ENCODE measurements at regions not wholly inside any gene's neighbourhood (a gene's known extent, or its start where the extent isn't known, plus 50 kb on each side); places are given as distances from the start of the nearest gene placed in this dataset.

DNA sequence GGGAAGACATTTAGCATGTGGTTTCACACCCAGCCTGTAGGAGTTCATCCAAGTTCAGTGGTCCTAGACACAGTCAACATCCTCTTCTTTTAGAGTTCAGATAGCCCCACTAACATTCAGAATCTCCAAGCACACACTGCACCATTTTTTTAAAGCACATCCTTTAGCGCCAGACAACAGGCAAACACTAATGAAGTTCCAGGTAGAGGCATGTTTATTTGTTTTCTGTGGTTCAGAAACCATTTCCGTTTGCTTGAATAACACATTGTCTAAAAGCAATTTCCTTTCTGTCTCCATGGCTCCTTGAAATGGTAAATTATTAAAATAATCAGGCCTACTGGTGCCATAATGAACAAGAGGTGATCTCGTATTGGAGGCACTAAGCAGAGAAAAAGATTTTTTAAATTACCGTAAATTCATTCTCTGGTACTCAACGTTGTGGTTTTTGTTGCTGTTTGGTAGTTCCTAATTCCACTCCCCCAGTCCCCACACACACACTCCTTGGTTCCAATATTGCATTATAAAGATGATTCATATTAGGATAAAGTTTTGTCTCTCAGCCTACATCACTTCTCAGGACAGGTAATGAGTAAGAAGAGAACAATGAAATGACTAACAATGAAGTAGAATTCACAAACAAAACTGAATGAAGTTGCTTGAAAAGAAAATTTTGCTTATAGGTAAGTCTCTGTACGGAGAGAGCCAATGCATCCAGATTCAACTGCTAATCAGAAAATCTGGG lies 153.1 kb downstream of the PCSK1 start:
- ATAC-seq (peak; percentile 57 to 66; a peak in 3 of 6 replicates), DNase-seq (ENCODE audit: low read depth in 1 of 2, low spot score in 1 of 2) (peak; percentile 10 to 11), FAIRE-seq (no peak)
- 0 out of 4 replicates have a peak, but pooled peaks of 1 of the 2 experiments have one; percentile 10 for TF ChIP-seq CEBPB (IDR thresholded peaks at IDR 0.05)
- TF ChIP-seq FOSL2 (IDR thresholded peaks at IDR 0.05), result peak; percentile 68
- peak; percentile 57 for TF ChIP-seq FOSL2 (CRISPR knock-in tag; IDR thresholded peaks at IDR 0.05)
- TF ChIP-seq, protein P1, sequence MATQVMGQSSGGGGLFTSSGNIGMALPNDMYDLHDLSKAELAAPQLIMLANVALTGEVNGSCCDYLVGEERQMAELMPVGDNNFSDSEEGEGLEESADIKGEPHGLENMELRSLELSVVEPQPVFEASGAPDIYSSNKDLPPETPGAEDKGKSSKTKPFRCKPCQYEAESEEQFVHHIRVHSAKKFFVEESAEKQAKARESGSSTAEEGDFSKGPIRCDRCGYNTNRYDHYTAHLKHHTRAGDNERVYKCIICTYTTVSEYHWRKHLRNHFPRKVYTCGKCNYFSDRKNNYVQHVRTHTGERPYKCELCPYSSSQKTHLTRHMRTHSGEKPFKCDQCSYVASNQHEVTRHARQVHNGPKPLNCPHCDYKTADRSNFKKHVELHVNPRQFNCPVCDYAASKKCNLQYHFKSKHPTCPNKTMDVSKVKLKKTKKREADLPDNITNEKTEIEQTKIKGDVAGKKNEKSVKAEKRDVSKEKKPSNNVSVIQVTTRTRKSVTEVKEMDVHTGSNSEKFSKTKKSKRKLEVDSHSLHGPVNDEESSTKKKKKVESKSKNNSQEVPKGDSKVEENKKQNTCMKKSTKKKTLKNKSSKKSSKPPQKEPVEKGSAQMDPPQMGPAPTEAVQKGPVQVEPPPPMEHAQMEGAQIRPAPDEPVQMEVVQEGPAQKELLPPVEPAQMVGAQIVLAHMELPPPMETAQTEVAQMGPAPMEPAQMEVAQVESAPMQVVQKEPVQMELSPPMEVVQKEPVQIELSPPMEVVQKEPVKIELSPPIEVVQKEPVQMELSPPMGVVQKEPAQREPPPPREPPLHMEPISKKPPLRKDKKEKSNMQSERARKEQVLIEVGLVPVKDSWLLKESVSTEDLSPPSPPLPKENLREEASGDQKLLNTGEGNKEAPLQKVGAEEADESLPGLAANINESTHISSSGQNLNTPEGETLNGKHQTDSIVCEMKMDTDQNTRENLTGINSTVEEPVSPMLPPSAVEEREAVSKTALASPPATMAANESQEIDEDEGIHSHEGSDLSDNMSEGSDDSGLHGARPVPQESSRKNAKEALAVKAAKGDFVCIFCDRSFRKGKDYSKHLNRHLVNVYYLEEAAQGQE (IDR thresholded peaks at IDR 0.05), result no peak
- no peak for TF ChIP-seq EHF (CRISPR knock-in tag; IDR thresholded peaks at IDR 0.05)
- TF ChIP-seq HDAC2 (IDR thresholded peaks at IDR 0.05), result no peak
- TF ChIP-seq CHD4 (IDR thresholded peaks at IDR 0.05; ENCODE audit: borderline replicate concordance), result no peak
- TF ChIP-seq, protein P2, sequence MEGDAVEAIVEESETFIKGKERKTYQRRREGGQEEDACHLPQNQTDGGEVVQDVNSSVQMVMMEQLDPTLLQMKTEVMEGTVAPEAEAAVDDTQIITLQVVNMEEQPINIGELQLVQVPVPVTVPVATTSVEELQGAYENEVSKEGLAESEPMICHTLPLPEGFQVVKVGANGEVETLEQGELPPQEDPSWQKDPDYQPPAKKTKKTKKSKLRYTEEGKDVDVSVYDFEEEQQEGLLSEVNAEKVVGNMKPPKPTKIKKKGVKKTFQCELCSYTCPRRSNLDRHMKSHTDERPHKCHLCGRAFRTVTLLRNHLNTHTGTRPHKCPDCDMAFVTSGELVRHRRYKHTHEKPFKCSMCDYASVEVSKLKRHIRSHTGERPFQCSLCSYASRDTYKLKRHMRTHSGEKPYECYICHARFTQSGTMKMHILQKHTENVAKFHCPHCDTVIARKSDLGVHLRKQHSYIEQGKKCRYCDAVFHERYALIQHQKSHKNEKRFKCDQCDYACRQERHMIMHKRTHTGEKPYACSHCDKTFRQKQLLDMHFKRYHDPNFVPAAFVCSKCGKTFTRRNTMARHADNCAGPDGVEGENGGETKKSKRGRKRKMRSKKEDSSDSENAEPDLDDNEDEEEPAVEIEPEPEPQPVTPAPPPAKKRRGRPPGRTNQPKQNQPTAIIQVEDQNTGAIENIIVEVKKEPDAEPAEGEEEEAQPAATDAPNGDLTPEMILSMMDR (IDR thresholded peaks at IDR 0.05), result no peak
- peak; percentile 68 for TF ChIP-seq JUNB (IDR thresholded peaks at IDR 0.05)
- TF ChIP-seq TP53 (CRISPR knock-in tag; IDR thresholded peaks at IDR 0.05), result no peak
- TF ChIP-seq, protein P3, sequence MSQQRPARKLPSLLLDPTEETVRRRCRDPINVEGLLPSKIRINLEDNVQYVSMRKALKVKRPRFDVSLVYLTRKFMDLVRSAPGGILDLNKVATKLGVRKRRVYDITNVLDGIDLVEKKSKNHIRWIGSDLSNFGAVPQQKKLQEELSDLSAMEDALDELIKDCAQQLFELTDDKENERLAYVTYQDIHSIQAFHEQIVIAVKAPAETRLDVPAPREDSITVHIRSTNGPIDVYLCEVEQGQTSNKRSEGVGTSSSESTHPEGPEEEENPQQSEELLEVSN (IDR thresholded peaks at IDR 0.05; ENCODE audit: borderline replicate concordance, low read depth), result no peak
- peak overlapping the region; percentile 19; the same call in 2 of the 3 replicates for H3K4me2 ChIP-seq
- H3K4me1 ChIP-seq, result peaks cover 12% of the 10 kb centered on the region
- no peaks in the 10 kb centered on the region for H3K9me3 ChIP-seq
- no peak overlapping the region for H3K4me3 ChIP-seq
- POLR2A ChIA-PET, result no interaction called here
- 64% methylated on average over 6 of the region's 6 CpGs for WGBS (ENCODE audit: missing lambda C conversion rate)
- H3K27ac ChIP-seq, result peak overlapping the region in 1 of 2 experiments; percentile 22; a peak in 2 of 6 replicates
- CTCF ChIA-PET, result interaction anchor here (0.6 to 1.6 kb wide), 3 partner anchors 20 to 354 kb away, joined by 3 read pairs; no protein-coding TSS in a partner anchor

DNA sequence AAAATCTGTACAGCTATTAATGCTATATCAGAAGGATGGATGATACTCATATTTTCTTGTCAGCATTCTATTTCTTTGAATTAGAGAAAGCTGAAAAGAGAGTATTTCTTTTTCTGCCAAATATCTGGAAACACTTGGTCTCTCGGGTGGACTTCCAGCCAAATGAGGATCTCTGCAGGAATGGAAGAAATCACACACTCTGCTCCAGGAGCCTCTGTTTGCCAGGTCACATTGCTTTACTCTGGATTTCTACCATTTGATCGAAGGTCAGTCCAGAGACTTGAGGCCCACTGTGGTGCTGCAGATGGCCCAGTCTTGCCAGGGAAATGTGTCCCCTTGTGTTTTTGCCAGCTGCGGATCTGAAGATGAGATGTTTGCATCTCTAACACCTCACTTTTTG lies 154.1 kb downstream of the PCSK1 start:
- H3K4me3 ChIP-seq, result no peak overlapping the region
- H3K4me2 ChIP-seq, result no peak overlapping the region
- H3K4me1 ChIP-seq, result peaks cover 12% of the 10 kb centered on the region
- H3K9me3 ChIP-seq, result no peaks in the 10 kb centered on the region
- FAIRE-seq (no peak), DNase-seq (ENCODE audit: low read depth in 1 of 2, low spot score in 1 of 2) (no peak), ATAC-seq (no peak)
- 93% methylated on average over 3 of the region's 3 CpGs for WGBS (ENCODE audit: missing lambda C conversion rate)
- ChIA-PET POLR2A (no interaction called here), CTCF (interaction anchor here (0.5 to 1.6 kb wide), 3 partner anchors 19 to 64 kb away, joined by 3 read pairs; no protein-coding TSS in a partner anchor)
- no peak overlapping the region for H3K27ac ChIP-seq
- TF ChIP-seq EHMT2 (IDR thresholded peaks at IDR 0.05; ENCODE audit: low read depth) (no peak), TFCP2L1 (CRISPR knock-in tag; IDR thresholded peaks at IDR 0.05) (no peak), ZC3H11A (IDR thresholded peaks at IDR 0.05) (no peak), ESRRA (IDR thresholded peaks at IDR 0.05; ENCODE audit: borderline replicate concordance, low read length) (no peak), KDM1A (IDR thresholded peaks at IDR 0.05; ENCODE audit: low read depth) (no peak), CBX8 (IDR thresholded peaks at IDR 0.05) (no peak), MAZ (IDR thresholded peaks at IDR 0.05; ENCODE audit: borderline replicate concordance, low read depth, low read length) (no peak), MAFK (IDR thresholded peaks at IDR 0.05; ENCODE audit: partially characterized antibody) (no peak), EHF (CRISPR knock-in tag; IDR thresholded peaks at IDR 0.05) (no peak), RFX5 (IDR thresholded peaks at IDR 0.05) (no peak), POLR2A (IDR thresholded peaks at IDR 0.05; ENCODE audit: low read length) (no peak)
- TF ChIP-seq, protein P4, sequence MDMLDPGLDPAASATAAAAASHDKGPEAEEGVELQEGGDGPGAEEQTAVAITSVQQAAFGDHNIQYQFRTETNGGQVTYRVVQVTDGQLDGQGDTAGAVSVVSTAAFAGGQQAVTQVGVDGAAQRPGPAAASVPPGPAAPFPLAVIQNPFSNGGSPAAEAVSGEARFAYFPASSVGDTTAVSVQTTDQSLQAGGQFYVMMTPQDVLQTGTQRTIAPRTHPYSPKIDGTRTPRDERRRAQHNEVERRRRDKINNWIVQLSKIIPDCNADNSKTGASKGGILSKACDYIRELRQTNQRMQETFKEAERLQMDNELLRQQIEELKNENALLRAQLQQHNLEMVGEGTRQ (IDR thresholded peaks at IDR 0.05), result no peak
- TF ChIP-seq, protein P1 (IDR thresholded peaks at IDR 0.05), result no peak

All from A549 (cell line).